Retinal pigment epithelial cell (primary cell): ENCODE measurements at regions not wholly inside any gene's neighbourhood (a gene's known extent, or its start where the extent isn't known, plus 50 kb on each side); places are given as distances from the start of the nearest gene placed in this dataset.

Source experiments
- DNase-seq: peaks from one replicate; pipeline ENCODE4 v3.0.0-alpha.2; 2010; ENCODE audit warnings: low read depth
- H3K4me3 ChIP-seq: 2 replicates; pipeline ENCODE4 v1.5.1; 2011; ENCODE audit warnings: mild to moderate bottlenecking, low read length, control low read depth, moderate library complexity
- CTCF ChIP-seq: conservative IDR thresholded peaks from 2 replicates; pipeline ENCODE4 v1.5.1; 2011; ENCODE audit warnings: low read depth, low read length, control low read depth, inconsistent platforms

GRCh38 chr5:161030229-161030628, 178.2 kb upstream of the ATP10B start:
- TF ChIP-seq CTCF: no peak
- no peak for DNase-seq

DNA sequence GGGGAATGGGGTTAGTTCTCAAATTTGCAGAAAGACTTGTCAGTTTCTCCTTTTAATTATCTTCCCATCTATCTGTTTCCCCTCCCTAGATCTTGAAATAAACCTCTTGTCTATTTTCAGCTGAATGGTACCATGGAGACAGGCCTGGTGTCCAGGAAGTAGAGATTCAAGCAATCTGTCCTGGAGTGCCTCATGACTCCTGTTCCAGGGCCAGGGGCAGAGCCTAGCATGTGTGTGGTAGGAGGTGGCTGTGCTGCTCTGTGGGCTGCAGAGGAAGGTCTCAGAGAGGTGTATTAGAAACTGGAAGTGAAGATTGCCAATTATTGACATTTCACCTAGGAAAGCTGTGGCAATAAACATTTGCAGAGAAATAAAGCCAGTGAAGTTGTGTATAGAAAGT, 175.8 kb upstream of the ATP10B start:
- H3K4me3 ChIP-seq: no peak overlapping the region
- DNase-seq: no peak
- TF ChIP-seq CTCF: no peak

More at GRCh38 chr5:161030229-161030628, 178.2 kb upstream of the ATP10B start:
- H3K4me3 ChIP-seq: no peak overlapping the region

- DNase-seq: no peak
- no peak for TF ChIP-seq CTCF
- no peak overlapping the region for H3K4me3 ChIP-seq
Measured at GRCh38 chr5:161023551-161023950, 171.5 kb upstream of the ATP10B start.

GRCh38 chr5:161022151-161022550, 170.1 kb upstream of the ATP10B start:
- no peak overlapping the region for H3K4me3 ChIP-seq
- TF ChIP-seq CTCF: no peak
- no peak for DNase-seq

DNA sequence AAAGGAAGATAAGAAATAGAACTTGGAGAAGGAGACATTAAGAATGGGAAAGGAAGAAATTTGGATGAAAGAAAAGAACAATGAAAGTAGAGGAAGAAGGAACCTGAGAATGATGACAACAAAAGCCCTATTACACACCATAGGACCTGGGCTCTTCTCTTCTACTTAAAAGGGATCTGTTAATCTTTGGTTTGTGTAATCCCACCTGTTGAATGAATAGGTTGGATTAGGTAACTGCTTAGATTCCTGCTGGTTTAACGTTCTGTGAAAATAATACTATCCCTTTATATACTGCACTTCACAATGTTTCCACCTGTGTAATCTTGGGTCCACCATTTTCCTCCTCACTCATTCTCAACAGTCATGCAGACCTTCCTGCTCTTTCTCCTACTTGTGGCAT, 157.8 kb upstream of the ATP10B start:
- H3K4me3 ChIP-seq: no peak overlapping the region
- no peak for TF ChIP-seq CTCF
- DNase-seq: no peak

DNA sequence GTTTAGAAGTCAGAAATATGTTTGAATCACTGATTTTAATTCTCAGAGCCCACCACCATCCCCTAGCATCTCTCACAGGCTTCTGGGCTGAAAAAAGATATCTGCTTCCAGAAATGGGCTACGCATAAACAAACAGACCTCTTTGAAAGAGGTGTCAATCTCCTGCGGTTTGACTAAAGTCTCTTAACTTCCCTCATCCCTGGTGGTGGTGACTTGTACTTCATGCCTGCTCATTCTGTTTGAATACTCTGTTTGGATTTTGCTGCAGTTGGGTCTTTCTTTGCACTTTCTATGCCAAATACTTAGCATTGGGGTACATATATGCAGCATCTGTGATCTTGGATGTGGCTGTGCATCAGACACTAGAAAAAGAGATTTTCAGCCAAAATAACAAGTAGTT, 157.2 kb upstream of the ATP10B start:
- TF ChIP-seq CTCF: no peak
- H3K4me3 ChIP-seq: no peak overlapping the region
- no peak for DNase-seq

GRCh38 chr5:161007879-161008278, 155.9 kb upstream of the ATP10B start:
- no peak for TF ChIP-seq CTCF
- no peak for DNase-seq
- no peak overlapping the region for H3K4me3 ChIP-seq
